GM21515 (cell line): ENCODE measurements at regions not wholly inside any gene's neighbourhood (a gene's known extent, or its start where the extent isn't known, plus 50 kb on each side); places are given as distances from the start of the nearest gene placed in this dataset.
"Not testable (repeated sequence)": the region's sequence is repeated elsewhere in the genome, so short reads cannot be mapped to it uniquely, and the experiment has no call there.

Source experiments
- ATAC-seq: cut with Tn5 transposase; IDR thresholded peaks from one replicate; pipeline ENCODE4 v1.9.1; 2021; ENCODE audit not compliant: unreplicated experiment

DNA sequence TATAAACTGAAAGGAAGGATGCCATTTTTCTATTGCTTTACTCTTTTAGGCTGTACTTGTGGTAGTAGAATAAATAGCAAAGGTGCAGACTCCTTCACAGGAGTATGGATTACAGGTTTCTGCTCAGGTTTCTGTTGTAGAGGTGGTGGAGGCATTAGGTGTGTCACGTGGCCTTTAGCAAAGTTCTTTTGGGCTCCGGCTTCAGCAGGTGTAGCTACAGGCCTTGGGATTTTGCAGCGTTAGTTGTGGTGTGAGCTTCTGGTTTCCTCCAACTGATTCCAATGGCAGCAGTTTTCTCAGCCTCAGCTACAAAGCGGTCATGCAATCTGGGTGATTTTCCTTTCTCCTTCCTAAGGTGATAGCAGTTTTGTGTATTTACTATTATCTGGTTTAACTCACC lies 255.8 kb upstream of the GK2 start:
- ATAC-seq = no peak

DNA sequence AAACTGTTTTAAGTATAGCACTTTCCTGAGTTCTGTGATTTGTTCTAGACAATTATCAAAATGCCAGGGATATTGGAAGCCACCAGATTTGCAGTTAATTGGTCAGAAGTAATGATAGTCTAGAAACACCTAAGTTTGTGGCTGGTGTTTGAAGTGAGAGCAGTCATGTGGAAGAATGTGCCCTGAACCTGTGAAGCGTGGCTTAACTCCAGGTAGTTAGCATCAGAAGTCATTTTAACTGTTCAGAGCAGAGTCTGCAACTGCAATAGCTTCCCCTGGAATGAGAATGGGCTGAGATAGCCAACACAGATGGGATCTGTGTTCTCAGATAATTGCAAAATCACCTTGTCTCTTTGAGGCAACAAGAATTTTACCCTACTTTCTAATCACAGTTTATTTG lies 255.1 kb upstream of the GK2 start:
- ATAC-seq = no peak

DNA sequence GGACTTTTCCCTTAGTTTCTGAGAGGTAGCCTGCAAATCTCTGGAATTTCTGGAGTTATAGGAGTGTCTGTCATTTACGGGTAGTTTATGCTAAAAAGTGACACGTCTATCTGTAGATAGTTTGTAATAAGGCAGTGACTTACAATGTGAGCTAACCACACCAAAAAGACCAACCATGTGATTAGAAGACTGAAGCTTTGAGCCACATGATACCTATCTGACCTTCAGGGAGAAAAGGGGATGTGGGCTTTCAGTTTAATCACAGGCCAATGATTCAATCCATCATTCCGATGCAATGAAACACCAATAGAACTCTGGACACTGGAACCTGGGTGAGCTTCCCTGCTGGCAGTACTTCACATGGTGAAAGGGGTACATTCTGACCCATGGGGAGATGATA lies 254.6 kb upstream of the GK2 start:
- no peak for ATAC-seq

DNA sequence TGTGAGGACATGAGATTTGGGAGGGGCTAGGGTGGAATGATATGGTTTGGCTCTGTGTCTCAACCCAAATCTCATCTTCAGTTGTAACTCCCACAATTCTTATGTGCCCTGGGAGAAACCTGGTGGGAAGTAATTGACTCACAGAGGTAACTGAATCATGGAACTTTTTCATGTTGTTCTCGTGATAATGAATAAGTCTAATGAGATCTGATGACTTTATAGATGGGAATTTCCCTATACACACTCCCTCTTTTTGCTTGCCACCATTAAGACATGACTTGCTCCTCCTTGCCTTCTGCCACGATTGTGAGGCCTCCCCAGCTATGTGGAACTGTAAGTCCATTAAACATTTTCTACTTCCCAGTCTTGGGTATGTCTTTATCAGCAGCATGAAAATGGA lies 253.2 kb upstream of the GK2 start:
- no peak for ATAC-seq

DNA sequence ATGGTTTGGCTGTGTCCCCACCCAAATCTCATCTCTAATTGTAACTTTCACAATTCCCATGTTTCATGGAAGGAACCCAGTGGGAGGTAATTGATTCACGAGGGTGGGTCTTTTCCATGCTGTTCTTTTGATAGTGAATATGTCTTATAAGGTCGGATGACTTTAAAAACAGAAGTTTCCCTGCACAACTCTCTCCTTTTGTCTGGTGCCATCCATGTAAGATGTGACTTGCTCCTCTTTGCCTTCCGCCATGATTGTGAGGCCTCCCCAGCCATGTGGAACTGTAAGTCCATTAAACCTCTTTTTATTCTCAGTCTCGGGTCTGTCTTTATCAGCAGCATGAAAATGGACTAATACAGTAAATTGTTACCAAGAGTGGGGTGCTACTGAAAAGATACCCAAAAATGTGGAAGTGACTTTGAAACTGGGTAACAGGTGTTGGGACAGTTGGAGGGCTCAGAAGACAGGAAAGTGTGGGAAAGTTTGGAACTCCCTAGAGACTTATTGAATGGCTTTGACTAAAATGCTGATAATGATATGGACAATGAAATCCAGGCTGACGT lies 251.4 kb upstream of the GK2 start:
- ATAC-seq = not testable (repeated sequence)

DNA sequence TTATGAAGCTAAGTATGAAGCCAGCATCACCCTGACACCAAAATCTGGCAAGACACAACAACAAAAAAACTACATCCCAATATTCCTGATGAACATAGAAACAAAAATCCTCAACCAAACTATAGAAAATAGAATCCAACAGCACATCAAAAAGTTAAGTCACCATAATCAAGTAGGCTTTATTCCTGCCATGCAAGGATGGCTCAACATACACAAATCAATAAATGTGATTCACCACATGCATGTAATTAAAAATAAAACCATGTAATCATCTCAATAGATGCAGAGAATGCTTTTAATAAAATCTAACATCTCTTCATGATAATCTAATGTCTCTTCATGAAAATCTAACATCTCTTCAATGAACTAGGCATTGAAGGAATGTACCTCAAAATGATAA lies 249.4 kb upstream of the GK2 start:
- ATAC-seq = no peak

DNA sequence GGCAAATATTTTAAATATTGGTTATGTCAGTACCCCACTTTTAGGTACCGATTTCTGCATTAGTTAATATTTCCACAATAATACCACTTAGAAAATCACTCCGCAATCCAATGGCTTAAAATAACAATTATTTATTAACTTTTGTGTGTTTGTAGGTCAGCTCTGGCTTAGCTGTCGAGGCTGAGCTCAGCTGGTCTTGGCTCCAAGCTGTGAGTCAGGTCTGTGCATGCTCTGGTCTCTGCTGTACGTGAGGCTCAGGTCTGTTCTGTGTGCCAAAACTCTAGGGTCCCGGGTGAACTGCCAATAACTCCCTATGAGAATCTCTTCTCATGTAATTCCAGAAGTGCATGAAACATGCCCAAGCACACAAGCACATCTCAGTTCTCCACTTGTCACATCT lies 245.8 kb upstream of the GK2 start:
- ATAC-seq = no peak

DNA sequence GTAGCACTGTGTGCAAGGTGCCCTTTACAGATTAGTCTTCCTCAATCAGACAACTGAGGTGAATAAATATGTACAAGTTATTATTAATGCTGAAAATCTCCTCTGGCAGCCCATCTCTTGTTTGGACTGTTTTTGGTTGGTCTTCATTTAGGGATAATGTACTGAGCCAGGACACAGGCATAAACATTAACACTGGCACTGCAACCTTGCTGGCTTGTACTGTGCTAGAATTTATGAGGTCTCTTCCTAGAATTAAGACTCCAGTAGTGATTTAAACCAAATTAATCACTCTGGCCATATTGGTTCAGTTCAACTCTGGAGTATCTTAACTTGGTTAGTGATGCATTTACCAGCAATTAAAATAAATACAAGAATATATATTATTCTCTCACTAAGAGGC lies 244.7 kb upstream of the GK2 start:
- ATAC-seq = no peak

DNA sequence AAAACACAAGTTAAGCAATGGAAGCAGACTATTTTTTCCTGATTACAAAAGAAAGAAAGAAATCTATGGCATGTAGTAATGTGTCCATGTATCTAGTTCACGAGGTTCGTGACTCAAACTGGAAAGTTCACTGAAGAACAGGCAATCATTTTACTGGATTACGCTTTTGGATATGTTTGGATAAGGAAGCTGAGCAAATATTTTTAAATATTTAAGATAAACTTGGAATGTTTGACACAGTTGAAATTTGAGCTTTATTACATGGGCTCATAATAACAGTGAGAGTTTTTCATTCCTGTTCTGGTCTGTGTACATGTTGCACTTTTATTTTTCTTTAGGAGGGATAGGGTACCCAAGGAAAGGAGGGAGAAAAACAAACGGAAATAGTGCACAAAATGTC lies 244.2 kb upstream of the GK2 start:
- no peak for ATAC-seq

DNA sequence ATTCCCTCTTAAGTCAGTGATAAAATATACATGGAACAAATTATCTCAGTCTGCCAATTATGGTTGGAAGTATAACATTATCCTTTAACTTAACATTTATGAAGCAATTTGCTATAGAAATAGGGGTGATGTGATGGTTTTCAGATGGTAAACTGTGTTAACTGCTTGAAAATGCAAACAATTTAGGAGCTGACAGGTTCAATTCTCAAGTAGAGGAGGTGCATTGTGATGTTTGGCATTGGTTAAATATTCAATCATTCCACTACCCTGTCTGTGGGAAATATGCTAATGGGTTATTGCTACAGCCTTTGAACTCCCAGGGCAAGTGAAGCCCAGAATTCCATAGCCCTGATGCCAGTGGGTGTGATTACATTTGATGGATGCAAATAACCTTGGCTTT lies 243.4 kb upstream of the GK2 start:
- ATAC-seq = no peak

DNA sequence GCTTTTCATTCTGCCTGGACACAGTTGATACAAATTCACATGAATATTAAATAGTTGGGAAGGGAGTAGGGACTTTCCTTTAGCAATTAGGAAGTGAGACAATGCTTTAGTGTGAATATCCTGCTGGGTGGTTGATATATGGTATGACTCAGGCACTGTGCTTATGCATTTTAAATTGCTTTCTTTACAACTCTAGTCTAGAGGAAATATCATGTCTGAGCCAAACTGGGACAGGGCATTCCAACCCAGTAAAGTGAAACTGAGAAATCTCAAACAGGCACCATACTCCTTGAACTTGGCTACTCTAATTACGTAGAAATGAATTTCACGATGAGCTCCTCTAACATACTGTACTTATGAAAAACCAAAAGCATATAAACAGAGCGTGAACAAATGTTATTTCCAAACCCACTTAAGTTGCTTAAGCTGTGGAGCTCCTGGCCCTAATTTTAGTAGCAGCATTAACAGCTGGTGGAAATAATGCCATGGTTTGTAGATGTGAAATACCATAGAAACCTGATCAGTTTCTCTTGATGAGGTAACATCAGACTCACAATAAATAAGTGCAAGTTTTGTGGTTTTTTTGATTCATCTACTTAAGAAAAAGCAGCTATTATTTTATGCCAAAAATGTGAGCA lies 242.9 kb upstream of the GK2 start:
- no peak for ATAC-seq

DNA sequence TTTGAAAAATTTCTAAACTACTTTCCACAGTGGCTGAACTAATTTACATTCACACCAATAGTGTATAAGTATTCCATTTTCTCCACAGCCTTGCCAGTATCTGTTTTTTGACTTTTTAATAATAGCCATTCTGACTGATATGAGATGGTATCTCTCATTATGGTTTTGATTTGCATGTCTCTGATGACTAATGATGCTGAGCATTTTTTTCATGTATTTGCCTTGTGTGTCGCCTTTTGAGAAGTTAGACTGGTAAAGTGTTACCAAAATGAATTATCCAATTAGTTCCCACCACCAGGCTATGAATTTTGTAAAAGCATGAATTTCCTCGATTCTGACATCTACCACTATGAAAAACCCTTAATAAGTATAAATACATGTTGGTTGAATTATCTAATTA lies 242.2 kb upstream of the GK2 start:
- ATAC-seq = no peak

DNA sequence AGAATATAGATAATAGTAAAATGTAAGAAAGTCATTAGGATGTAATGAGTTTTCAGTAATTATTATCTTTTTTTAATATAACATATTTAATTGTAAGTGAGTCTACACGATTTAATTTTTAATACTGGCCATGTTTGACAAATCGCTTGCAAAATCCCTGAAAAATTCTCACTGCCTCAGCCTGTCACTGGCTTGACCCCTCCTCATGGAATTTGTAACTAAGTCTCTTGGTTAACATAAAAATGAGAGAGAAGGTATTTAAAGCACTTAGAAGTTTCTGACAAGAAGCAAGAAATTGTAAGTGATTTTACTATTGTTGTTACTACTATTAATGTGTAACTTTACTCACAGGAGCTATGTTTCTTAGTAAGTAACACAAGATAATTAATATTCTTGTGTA lies 237.9 kb upstream of the GK2 start:
- ATAC-seq = no peak

DNA sequence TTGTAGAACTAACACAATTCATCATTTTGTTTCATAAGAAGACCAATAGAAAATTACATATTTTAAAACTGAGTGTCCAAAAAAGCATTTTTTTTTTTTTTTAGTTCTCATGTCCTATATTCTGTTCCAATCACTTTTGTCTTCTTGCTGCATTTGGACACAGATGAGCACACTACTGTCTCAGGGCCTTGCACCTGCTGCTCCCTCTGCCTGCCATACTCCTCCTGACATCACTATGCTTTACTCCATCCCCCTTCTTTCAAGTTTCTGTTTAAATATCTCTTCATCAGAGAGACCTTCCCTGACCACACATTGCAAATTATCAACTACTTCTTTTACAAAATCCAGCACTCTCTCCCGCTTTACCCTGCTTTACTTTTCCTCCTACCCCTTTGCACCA lies 230.7 kb upstream of the GK2 start:
- ATAC-seq = no peak

DNA sequence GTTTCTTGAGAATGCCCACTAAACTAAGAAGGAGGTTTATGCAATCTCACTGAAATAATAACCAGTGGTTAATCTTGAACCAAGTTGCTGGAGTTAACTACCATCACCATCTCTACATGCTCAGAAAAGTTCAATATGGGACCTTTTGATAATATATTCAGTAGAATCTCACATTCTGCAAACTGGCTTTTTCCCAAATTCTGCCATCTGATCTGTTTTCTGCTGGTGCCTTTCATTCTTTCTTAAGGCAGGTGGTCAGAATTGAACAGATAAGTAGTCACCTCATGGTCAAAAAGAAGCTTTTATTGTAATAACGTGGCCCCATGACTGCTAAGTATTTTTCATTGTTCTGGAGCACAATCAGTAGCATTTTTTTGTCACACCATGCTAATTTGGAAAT lies 229.0 kb upstream of the GK2 start:
- no peak for ATAC-seq

DNA sequence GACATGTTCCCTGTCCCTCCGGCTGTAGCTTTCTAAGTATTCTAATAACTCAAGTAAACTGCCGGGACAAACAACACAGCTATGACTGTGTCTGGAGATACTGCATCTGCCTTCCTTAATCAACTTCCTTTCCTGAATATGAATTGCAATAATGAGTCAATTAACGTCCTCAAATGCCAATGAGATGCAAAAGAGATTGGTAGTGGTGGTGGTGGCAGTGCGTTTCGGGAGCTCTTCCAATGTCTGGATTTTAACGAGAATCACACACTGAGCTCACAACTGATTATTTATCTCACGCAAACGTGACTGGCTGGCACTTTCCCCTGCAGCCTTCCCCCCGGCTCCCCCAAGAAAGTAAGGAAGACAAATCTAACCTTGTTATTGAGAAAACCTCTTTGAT lies 226.1 kb upstream of the GK2 start:
- ATAC-seq = no peak

DNA sequence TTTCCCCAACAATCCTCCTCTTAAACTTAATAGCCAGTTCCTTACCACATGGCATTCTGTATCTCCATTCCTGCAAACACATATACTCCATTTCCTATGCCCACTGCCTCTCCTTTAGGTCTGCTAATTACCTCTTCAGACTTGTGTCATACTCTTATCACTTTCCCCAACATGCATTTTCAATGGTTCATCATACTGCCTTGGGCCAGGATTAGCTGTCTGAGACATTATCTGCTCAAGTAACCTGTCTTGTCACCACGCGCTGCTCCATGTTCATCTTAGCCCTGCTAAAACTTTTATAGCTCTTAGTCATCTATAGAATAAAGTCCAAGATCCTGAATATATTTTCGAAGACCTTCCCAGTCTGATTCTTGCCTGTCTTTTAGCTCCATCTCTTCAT lies 224.1 kb upstream of the GK2 start:
- ATAC-seq = no peak

DNA sequence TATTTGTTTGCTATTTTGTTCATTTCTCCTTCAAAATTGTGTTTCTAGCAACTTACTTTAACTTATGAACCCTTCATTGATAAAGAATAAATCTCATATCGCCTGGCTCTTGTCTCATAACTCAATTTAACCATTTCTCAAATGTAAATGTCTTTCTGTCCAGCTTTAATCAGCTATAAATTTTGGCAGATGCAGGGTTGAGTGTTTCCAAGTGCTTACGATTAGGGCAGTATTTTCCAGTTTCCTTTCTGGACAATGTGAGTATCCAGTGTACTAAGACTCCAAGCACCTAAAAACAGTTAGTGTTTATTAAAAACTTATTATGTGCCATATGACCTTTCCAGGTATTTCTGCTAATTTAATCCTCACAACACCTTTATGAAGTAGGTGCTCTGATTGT lies 218.6 kb upstream of the GK2 start:
- no peak for ATAC-seq

DNA sequence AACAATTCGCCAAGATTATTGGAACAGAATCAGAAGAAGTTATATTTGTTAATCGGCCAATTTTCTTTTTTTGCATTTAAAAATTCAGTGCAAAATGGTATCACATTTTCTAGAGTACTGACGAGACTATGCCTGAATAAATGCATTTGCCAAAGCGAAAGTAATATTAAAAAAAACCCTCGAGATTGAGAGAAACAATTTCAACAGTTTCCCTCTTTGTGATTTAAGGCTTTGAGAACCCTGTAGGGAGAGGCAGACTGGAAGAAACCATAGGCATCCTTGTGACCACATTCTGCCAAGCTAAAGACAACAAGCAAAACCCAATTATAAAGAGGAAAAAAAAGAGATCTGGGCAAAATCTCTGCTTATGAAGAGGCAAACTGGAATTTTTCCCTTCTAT lies 218.1 kb upstream of the GK2 start:
- ATAC-seq = no peak

DNA sequence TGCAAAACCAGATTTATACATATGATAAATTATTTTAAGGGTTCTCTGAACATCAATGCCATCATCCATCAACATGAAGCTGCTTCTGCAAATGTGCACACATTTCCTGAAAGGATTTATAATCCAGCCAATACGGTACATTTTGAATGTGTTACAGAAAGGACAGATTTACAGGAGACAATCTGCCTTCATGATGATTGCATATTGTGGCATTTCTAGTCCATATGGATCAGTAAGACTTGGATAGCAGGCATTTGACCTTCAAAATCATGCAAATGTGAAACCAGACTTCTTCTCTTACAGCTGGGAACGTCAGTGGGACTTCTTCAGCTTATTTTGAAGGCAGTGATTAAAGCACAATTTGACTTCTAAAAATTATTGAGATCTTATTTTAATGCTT lies 217.3 kb upstream of the GK2 start:
- ATAC-seq = no peak

DNA sequence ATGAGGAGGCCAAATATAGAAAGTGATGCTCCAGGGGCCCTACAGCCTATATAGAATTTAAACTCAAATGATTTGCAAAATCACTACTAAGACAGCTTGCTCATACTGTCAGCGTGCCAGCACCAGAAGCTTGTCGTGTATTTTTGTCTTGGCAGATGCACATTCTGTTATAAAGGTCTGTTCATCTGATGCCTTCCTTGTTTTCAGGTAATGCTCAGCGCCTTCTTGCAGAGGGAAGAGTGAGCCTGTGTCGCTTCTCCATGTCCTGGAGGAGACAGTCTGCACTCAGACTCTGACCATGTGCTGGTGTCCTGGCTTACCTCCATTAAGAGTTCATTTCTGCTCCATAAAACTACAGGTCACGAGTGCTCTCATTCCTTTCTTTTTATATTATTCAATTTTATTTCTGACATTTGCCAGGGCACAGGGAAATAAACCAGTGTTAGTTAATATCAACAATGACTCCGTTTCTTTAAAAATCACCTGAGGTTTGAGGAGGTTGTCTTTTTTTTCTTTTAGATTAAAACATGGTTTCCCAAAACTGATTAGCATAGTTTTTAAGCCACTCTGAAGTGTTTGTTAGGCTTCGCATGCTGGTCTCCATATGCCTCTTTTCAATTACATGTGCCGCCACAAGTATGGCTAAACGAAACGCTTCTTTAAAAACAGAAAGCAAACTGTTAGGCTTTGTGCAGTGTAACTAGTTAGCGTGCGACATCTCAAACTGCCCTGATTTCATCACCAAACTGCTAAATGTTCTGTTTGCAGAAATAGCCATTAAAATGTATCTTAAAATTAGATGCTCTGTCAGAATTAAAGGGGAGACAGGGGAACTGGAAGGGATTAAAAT lies 215.2 kb upstream of the GK2 start:
- no peak for ATAC-seq

DNA sequence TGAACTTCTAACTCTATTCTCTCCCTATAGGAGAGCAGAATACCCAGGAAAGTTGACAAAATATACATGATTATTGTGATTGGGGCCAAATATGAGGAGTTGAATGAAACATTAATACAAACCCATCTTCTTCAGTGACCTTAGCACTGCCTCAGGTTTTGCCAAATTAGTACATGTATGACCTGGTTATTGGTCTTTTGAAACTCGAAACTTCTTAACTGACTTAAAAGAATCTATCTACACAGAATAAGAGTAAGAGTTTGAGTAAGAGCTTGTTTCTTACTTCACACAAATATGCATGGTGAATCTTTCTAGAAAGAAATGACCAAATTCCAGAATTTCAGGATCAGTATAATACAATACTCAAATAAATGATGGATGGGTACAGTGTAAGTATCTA lies 213.0 kb upstream of the GK2 start:
- no peak for ATAC-seq

DNA sequence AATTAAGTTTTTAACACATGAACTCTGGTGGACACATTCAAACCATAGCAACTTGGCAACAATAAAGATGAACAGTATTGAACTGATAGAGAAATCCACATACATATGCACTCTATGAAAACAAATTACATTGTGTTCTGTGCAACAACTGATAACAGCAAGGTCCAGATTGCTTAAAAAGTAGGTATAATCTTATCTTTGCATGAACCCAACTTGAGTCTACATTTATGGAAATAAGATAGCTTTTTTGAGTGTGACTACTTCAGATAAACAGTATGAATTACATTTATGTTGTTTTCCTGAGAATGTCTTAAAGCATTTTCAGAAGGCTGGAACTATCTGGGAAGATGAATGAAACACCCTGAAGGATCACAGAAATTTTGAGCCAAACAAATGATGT lies 212.6 kb upstream of the GK2 start:
- no peak for ATAC-seq
